ENCODE measurements at regions not wholly inside any gene's neighbourhood (a gene's known extent, or its start where the extent isn't known, plus 50 kb on each side); places are given as distances from the start of the nearest gene placed in this dataset.

DNA sequence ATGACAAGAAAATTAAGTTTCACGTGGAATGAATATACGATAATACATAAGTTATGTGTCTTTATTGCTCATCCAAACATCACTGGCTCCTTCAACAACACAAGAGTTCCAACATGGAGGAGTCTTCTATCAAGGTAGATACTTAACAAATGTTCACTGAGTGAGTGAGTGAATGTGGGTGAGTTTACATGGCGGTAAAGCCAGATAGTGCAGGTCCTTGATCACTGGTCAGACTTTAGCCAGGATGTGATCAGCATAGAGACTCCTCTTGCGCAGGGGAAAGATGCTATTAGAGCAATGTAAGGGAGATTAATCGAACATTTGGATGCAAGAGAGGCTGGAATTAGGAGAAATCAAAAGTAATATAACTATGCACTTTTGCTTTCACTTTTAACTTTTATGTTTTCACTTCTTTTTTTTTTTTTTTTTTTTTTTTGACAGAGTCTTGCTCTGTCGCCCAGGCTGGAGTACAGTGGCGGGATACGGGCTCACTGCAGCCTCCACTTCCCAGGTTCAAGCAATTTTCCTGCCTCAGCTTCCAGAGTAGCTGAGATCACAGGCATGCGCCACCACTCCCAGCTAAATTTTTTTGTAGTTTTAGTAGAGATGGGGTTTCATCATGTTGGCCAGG, 249.0 kb upstream of the ID2 start:
- Mint-ChIP-seq H3K4me3 (ENCODE audit: unreplicated experiment) (no peak overlapping the region), H3K27ac (ENCODE audit: unreplicated experiment) (no peak overlapping the region), H3K4me1 (ENCODE audit: unreplicated experiment) (no peaks in the 10 kb centered on the region), H3K27me3 (ENCODE audit: unreplicated experiment) (no peaks in the 10 kb centered on the region), H3K36me3 (ENCODE audit: unreplicated experiment) (no peaks in the 10 kb centered on the region), H3K9me3 (ENCODE audit: unreplicated experiment) (no peaks in the 10 kb centered on the region)
- no peak for DNase-seq (ENCODE audit: extremely low spot score, unreplicated experiment)
- TF ChIP-seq, protein P1, sequence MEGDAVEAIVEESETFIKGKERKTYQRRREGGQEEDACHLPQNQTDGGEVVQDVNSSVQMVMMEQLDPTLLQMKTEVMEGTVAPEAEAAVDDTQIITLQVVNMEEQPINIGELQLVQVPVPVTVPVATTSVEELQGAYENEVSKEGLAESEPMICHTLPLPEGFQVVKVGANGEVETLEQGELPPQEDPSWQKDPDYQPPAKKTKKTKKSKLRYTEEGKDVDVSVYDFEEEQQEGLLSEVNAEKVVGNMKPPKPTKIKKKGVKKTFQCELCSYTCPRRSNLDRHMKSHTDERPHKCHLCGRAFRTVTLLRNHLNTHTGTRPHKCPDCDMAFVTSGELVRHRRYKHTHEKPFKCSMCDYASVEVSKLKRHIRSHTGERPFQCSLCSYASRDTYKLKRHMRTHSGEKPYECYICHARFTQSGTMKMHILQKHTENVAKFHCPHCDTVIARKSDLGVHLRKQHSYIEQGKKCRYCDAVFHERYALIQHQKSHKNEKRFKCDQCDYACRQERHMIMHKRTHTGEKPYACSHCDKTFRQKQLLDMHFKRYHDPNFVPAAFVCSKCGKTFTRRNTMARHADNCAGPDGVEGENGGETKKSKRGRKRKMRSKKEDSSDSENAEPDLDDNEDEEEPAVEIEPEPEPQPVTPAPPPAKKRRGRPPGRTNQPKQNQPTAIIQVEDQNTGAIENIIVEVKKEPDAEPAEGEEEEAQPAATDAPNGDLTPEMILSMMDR (IDR thresholded peaks at IDR 0.05), result no peak

DNA sequence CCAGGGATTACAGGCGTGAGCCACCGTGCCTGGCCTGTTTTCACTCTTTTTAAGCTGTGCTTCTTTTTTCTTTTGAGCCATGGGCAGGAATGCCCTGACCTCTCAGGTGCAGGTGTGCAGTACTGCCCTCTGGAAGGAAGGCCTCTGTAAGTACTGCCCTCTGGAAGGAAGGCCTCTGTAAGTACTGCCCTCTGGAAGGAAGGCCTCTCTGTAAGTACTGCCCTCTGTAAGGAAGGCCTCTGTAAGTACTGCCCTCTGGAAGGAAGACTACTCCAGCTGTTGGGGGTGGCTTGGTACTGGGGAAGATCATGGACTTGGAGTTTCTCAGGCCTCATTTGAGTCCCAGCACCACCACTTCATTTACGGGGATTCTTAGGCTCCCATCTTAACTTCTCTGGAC, 248.5 kb upstream of the ID2 start:
- Mint-ChIP-seq H3K9me3 (ENCODE audit: unreplicated experiment) (no peaks in the 10 kb centered on the region), H3K27me3 (ENCODE audit: unreplicated experiment) (no peaks in the 10 kb centered on the region), H3K36me3 (ENCODE audit: unreplicated experiment) (no peaks in the 10 kb centered on the region), H3K4me3 (ENCODE audit: unreplicated experiment) (no peak overlapping the region), H3K4me1 (ENCODE audit: unreplicated experiment) (no peaks in the 10 kb centered on the region), H3K27ac (ENCODE audit: unreplicated experiment) (no peak overlapping the region)
- TF ChIP-seq, protein P1 (IDR thresholded peaks at IDR 0.05), result no peak
- DNase-seq (ENCODE audit: extremely low spot score, unreplicated experiment), result no peak

DNA sequence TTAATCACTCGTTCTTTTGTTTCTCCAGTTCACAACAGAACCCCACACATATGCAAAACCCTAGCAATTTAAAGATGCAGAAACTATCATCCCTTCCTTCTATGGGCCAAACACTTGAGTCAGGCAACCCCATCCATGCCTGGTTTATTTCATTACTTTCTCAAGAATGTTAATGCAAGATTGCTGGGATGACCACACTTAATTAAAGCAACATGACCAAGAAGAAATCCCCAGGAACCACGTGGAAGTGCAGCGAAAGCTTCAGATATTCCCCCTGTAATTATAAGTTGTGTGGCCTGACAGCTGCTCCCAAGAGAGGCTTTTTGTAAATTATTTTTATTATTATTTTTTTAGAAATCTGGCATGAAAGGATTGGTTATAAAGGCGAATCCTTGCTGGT, 246.2 kb upstream of the ID2 start:
- TF ChIP-seq, protein P1 (IDR thresholded peaks at IDR 0.05), result no peak
- no peaks in the 10 kb centered on the region for H3K36me3 Mint-ChIP-seq (ENCODE audit: unreplicated experiment)
- no peak overlapping the region for H3K27ac Mint-ChIP-seq (ENCODE audit: unreplicated experiment)
- DNase-seq (ENCODE audit: extremely low spot score, unreplicated experiment), result no peak
- no peak overlapping the region for H3K4me3 Mint-ChIP-seq (ENCODE audit: unreplicated experiment)
- no peaks in the 10 kb centered on the region for H3K9me3 Mint-ChIP-seq (ENCODE audit: unreplicated experiment)
- H3K27me3 Mint-ChIP-seq (ENCODE audit: unreplicated experiment), result no peaks in the 10 kb centered on the region
- no peaks in the 10 kb centered on the region for H3K4me1 Mint-ChIP-seq (ENCODE audit: unreplicated experiment)

DNA sequence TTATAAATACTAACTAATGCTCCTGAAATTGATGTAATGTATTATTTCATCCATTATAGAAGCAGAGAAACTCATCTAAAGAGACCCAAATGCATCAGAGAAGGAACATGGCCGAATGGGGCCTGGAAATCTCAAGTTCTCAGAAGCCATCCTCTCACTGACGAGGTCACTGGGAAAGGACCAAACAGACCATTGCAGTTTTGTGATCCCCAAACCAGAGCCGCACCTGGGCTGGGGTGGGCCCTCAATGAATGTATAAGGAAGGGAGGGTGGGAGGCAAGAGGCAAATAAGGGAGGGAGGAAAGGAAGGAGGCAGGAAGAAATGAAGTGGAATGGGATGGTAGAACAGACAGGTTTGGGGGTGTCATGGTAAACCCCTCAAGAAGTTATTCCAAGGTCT, 245.3 kb upstream of the ID2 start:
- no peak for DNase-seq (ENCODE audit: extremely low spot score, unreplicated experiment)
- Mint-ChIP-seq H3K9me3 (ENCODE audit: unreplicated experiment) (no peaks in the 10 kb centered on the region), H3K4me3 (ENCODE audit: unreplicated experiment) (no peak overlapping the region), H3K4me1 (ENCODE audit: unreplicated experiment) (no peaks in the 10 kb centered on the region), H3K27me3 (ENCODE audit: unreplicated experiment) (peaks cover 2% of the 10 kb centered on the region), H3K36me3 (ENCODE audit: unreplicated experiment) (no peaks in the 10 kb centered on the region), H3K27ac (ENCODE audit: unreplicated experiment) (no peak overlapping the region)
- TF ChIP-seq, protein P1 (IDR thresholded peaks at IDR 0.05), result no peak

DNA sequence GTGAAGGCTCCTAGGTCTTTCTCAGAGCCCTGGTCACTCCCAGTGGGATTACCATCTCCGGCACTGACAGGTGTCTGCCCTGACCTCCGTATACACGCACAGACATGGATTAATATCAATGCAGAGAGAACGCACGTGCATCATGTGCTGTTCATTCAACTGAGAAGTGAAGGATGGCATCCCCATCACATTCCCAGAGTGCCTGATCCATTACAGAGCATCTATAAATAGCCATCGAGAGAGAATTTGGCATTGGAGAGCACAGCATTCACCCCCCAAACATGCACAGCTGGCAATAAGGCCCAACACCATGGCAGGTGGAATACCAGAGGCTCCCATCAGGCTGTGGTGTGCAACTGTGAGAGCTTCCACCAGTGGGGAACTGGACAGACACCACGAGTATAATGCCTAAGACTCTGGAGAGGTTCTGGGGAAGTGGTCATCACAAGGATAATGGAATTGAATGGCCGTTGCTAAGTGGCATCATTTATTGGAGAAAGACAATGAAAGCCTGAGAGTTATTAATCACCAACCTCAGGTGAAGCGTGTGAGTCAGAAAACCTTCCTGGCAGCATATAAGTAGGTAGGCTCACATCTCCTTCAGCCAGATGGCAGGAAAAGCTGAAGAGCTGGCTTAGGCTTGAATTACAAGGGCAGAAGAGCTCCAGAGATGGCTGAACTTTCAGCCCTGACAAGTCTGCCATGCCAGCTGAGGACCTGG, 244.5 kb upstream of the ID2 start:
- H3K4me1 Mint-ChIP-seq (ENCODE audit: unreplicated experiment), result no peaks in the 10 kb centered on the region
- peaks cover 9% of the 10 kb centered on the region for H3K27me3 Mint-ChIP-seq (ENCODE audit: unreplicated experiment)
- DNase-seq (ENCODE audit: extremely low spot score, unreplicated experiment), result no peak
- TF ChIP-seq, protein P1 (IDR thresholded peaks at IDR 0.05), result no peak
- no peak overlapping the region for H3K27ac Mint-ChIP-seq (ENCODE audit: unreplicated experiment)
- no peak overlapping the region for H3K4me3 Mint-ChIP-seq (ENCODE audit: unreplicated experiment)
- H3K9me3 Mint-ChIP-seq (ENCODE audit: unreplicated experiment), result no peaks in the 10 kb centered on the region
- no peaks in the 10 kb centered on the region for H3K36me3 Mint-ChIP-seq (ENCODE audit: unreplicated experiment)
